Activated CD4-positive, alpha-beta T cell treated with anti-CD3 and anti-CD28 coated beads, Interleukin-2, amount 50 U/mL, for 16 hours (primary cell): ENCODE measurements at regions not wholly inside any gene's neighbourhood (a gene's known extent, or its start where the extent isn't known, plus 50 kb on each side); places are given as distances from the start of the nearest gene placed in this dataset.

Experiments used
- DNase-seq: peaks from one replicate; pipeline ENCODE4 v3.0.0-alpha.2; 2020

DNA sequence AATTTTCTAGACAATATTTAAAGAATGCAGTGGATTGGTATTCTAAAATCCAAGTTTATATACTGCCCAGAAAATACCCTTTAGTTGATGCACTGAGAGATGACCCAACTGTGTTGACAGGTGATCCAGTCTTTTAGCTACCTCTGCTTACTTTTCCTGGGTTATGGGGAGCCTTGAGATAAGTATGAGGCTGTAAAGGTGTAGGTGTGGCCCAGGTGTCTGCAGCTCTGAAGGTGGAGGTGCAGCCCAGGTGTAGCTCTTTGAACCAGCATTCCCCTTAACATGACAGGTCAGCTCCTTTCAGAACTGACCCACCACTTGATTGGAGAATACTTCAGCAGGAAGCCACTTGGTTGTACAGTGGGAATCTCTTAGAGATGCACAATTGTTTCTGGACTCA lies 62.3 kb upstream of the ACSL3 start:
- no peak for DNase-seq

DNA sequence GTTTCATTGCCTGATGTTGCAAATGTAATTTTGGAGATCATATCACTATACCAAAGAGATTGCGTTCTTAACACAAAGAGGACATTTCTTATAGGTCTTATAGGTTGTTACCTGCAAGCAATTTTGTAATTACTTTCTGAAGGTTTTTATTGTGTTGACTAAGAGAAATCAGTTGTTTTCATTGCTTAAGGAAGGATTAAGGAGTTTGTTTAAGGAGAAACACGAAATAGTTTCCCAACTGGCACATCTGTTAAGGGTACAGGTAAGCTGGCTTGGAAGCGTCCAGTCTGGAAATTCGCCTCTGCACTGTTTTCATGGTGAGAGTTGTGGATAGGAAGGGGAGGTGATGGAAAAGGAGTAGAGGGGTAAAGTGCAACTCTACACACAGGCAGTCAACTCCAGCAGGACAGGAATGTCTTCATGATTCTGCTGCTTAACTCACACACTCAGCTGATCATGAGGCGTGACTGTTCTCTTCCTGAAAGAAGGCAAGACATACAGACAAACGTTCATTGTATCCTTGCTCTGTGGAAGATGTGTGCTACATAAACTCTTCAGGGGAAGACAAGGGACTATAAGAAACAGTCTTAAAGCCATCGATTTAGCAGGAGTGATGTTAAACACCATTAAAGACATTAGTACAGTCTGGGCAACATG lies 61.4 kb upstream of the ACSL3 start:
- DNase-seq, result no peak

DNA sequence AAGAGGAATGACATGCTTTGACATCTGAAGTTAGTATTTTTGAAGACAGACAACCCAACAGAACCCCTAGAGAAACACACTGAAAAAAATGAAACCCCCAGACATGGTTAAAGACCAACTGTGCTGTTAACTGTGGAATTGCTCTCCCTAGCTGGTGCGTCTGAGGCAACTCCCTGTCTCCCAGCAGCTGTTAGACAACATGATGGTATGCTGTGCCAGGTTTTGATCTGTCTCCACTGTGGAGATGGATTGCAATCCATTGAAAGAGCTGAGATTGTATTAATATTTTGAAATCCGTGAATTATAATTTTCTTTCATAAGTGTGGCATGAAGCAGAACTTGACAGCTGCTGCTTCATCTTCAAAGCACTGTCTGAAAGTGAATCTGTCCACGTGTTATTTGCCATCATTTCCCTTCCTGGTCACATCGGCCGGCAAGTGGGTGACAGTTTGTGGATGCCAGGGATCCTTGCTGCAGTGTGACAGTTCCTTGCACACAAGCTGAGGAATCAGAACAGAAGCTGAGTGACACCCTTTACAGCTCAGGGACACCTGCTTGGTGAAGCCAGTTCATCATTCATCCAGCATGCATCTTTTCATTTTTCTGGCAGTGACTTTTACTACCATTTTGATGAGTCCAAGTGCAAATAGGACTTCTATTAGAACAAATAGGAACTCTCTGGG lies 58.2 kb upstream of the ACSL3 start:
- DNase-seq, result no peak

DNA sequence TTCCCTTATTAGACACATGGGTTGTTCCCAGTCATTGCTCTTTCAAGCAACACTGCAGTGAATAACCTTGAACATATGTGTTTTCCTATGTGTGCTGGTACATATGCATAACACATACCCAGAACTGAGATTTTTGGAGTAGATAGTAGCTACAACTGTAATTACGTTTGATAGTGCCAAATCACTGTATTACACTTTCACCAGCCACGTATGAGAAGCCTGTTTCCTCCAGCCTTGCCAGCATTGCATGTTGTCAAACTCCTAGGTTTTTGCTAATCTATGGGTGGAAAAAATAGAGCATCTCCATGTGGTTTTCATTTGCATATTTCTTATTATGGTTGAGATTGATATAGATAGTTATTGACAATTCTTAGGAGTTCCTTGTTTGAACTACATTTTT lies 56.5 kb upstream of the ACSL3 start:
- no peak for DNase-seq

DNA sequence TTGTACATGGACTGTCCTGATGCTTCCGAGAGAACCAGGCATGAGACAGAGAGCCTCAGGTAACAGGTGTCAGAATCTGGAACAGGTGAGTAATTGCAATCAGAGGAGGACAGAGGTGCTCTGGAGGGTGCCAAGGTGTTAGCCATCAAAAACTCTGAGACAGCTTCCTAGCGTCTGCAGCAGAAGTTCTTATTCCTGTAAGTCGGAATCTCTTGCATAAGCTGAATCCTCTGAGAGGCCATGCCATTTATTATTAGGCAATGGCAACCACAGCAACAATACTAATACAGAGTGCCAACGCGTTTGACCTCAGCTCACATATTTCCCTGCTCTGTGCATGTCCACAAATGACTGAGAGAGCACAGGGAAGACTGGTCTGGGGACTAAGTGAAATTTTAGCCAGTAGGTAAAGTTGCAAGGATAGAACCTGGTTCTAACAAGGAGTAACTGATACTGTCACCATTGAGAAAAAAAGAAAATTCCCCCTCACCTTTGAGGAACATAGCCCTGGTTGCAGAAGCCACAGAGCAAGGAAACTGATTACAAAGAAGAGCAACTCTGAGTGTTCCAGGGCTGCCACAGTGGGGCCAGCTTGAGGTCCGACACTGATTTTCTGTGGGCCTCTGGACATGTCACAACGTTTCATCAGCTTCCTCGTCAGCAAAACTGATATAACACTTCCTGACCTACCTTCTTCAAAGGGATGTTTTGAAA lies 55.1 kb upstream of the ACSL3 start:
- DNase-seq, result peak; percentile 10

DNA sequence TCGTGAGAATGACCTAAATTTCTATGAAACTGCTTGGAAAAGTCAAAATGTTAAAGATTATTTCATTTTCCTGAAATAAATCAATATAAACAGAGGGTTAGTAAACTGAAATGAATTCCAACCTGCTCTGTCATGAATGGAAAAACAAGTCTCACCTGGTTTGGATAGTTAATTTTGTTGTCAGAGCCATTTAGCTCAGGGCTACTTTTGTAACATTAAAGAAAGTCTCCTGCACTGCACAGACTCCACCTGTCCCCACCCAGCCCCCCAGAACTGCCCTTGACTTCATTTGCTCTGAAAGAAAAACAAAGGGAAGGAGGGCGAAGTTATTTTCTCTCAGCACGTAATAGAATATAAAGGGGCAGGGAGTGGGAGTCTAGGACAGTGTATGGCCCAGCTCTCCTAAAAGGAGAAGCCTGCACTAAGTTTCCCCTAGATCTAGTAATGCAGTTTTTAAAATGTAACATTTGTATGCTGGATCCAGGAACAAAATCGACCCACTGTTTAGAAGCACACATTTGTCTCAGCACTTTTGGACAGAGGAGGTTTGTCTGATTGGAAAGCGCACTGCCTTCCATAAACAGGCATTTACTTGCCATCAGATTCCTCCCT lies 54.2 kb upstream of the ACSL3 start:
- no peak for DNase-seq

DNA sequence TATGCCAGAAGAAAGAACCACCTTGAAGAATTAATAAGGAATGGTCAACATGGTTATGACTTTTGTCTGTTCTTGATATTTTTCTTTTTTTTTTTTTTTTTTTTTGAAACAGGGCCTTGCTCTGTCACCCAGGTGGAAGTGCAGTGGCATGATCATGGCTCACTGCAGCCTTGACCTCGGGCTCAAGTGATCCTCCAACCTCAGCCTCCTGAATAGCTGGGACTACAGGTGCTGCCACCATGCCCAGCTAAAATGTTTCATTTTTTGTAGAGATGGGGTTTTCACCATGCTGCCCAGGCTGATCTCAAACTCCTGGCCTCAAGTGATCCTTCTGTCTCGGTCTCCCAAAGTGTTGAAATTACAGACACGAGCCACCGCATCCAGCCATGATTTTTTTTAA lies 53.4 kb upstream of the ACSL3 start:
- DNase-seq, result no peak

DNA sequence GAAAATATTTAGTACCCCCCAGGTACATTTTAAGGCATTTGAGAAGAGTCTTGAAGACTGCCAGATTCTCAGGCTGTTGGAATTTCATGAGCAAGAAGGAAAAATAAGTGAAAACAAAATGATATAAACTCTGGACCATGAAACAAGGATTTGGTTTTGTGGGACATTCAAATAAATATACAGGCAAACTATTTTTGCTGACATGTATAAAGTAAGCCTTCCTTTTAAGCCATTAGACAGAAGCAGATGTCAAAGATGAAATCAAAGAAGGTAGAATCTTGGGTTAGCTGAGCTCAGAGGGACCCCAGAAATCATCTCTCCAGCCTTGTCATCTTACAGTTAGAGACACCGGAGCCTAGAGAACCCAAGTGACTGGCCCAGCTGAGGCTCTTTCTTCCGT lies 51.3 kb upstream of the ACSL3 start:
- no peak for DNase-seq

DNA sequence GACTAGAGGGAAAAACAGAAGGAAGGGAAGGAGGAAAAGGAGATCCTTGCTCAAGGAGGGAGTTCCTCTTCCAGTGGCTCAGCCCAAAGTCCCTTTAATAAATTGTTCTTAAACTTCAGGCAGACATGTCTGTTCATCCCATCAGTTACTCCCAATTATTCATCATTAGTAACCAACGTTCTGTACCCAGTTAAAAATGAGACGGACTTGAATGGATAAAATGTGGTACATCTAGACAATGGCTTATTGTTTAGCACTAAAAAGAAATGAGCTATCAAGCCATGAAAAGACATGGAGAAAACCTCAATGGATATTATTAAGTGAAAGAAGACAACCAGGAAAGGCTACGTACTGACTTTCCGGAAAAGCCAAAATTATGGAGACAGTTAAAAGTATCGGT lies 50.8 kb upstream of the ACSL3 start:
- DNase-seq, result no peak
